Peyer's patch (tissue), 4 donors: ENCODE measurements at regions not wholly inside any gene's neighbourhood (a gene's known extent, or its start where the extent isn't known, plus 50 kb on each side); places are given as distances from the start of the nearest gene placed in this dataset.

Source experiments
- CTCF ChIP-seq, 6 experiments: fragments of 450-650 bp in 4 of 6; fragments of 200-600 bp in 2 of 6; sonication (generic) in 1 of 6; IDR thresholded peaks; one replicate each; pipeline ENCODE4 v1.5.1; 2017 to 2019; ENCODE audit warnings: antibody characterized with exemption in 6 of 6, mild to moderate bottlenecking in 3 of 6, moderate library complexity in 1 of 6
- POLR2A ChIP-seq, 2 donors: fragments of 450-650 bp; IDR thresholded peaks; one replicate each; pipeline ENCODE4 v1.5.1; 2017; ENCODE audit warnings: antibody characterized with exemption in 2 of 2, mild to moderate bottlenecking in 2 of 2, moderate library complexity in 2 of 2

- TF ChIP-seq CTCF (IDR thresholded peaks at IDR 0.05) (no peak), POLR2A (IDR thresholded peaks at IDR 0.05) (no peak)
Observed at GRCh38 chr6:156017838-156018237, 562.2 kb upstream of the NOX3 start.
